ENCODE measurements at regions not wholly inside any gene's neighbourhood (a gene's known extent, or its start where the extent isn't known, plus 50 kb on each side); places are given as distances from the start of the nearest gene placed in this dataset.

DNA sequence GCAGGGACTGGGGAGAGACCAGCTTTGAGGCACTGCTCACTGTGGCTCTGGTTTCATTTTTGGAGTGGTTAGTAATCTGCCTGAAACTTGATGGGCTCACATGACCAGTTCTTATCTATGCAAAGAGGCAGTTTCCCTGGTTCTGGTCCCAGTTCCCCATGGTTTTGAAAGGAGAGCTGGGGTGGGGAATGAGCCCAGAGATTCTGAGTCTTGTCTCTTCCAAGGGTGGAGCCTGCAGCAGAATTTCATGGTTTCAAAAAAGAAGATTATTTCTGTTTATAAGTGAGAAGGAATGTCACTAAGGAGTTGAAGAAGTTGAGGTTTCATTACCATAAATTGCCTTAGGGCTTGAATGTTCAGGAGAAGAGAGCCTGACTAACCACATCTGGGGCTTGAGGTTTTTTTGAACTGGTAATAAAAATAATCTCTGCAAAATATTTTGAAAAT is 190.2 kb upstream of the HABP2 start:
- intact Hi-C loops (cut with DNase I), result no loop called here
- no peaks in the 10 kb centered on the region for H3K36me3 ChIP-seq
- TF ChIP-seq, protein P1, sequence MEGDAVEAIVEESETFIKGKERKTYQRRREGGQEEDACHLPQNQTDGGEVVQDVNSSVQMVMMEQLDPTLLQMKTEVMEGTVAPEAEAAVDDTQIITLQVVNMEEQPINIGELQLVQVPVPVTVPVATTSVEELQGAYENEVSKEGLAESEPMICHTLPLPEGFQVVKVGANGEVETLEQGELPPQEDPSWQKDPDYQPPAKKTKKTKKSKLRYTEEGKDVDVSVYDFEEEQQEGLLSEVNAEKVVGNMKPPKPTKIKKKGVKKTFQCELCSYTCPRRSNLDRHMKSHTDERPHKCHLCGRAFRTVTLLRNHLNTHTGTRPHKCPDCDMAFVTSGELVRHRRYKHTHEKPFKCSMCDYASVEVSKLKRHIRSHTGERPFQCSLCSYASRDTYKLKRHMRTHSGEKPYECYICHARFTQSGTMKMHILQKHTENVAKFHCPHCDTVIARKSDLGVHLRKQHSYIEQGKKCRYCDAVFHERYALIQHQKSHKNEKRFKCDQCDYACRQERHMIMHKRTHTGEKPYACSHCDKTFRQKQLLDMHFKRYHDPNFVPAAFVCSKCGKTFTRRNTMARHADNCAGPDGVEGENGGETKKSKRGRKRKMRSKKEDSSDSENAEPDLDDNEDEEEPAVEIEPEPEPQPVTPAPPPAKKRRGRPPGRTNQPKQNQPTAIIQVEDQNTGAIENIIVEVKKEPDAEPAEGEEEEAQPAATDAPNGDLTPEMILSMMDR (IDR thresholded peaks at IDR 0.05), result no peak
- TF ChIP-seq POLR2AphosphoS5 (IDR thresholded peaks at IDR 0.05) (no peak), EP300 (IDR thresholded peaks at IDR 0.05) (no peak), POLR2A (IDR thresholded peaks at IDR 0.05; ENCODE audit: low read depth) (no peak)
- peaks cover 0 to 8% (median 0%) of the 10 kb centered on the region in 4 donors for H3K9me3 ChIP-seq
- no peak for DNase-seq (ENCODE audit: extremely low spot score)
- no peak overlapping the region for H3K4me3 ChIP-seq
- no peaks in the 10 kb centered on the region for H3K4me1 ChIP-seq
- peaks cover 0 to 4% (median 0%) of the 10 kb centered on the region in 4 donors for H3K27me3 ChIP-seq
- no peak overlapping the region for H3K27ac ChIP-seq (replicated peaks in 1 of 4)

GRCh38 chr10:113364227-113364626 is 188.6 kb upstream of the HABP2 start:
- 87% methylated on average over 3 of the region's 3 CpGs for WGBS
- TF ChIP-seq, protein P1 (IDR thresholded peaks at IDR 0.05), result no peak
- TF ChIP-seq POLR2AphosphoS5 (IDR thresholded peaks at IDR 0.05) (no peak), EP300 (IDR thresholded peaks at IDR 0.05) (no peak), POLR2A (IDR thresholded peaks at IDR 0.05; ENCODE audit: low read depth) (no peak)
- no peak overlapping the region for H3K27ac ChIP-seq (replicated peaks in 1 of 4)
- H3K4me1 ChIP-seq, result no peaks in the 10 kb centered on the region
- H3K27me3 ChIP-seq, result no peaks in the 10 kb centered on the region
- peaks cover 0 to 8% (median 0%) of the 10 kb centered on the region in 4 donors for H3K9me3 ChIP-seq
- no peak for DNase-seq (ENCODE audit: extremely low spot score)
- intact Hi-C loops (cut with DNase I), result no loop called here
- no peaks in the 10 kb centered on the region for H3K36me3 ChIP-seq
- H3K4me3 ChIP-seq, result no peak overlapping the region

DNA sequence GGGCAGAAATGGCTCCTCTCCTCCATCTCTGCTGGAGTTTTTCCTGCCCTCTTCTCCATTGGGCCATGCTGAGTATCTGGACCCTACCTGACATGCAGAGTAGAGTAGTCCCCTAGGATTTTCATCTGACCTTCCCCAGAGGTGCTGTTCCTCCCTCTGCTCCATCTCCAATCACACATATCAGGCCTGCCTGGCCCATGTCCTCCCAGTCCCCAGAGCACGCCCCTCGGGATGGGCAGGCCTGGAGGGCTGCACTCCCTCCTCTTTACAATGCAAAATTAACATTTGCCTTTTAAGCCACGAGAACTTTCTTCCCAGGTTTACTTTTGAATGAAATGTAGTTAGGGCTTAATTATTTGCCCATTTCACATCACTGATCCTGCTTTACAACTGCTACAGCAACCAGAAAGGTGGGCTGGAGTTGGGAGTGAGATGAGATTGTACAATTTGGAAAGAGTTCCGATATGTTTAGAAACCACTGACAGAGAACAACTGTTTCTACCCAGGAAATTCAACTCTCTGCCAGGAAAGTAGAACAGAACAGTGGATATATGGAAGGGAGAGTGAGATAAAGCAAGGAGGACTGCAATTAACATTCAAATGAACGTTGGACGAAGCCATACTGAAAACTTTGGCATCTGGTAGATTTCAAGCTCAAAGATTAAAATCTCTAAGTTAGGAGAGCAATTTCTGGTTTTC is 184.0 kb upstream of the HABP2 start:
- TF ChIP-seq POLR2A (IDR thresholded peaks at IDR 0.05; ENCODE audit: low read depth) (no peak), POLR2AphosphoS5 (IDR thresholded peaks at IDR 0.05) (no peak), EP300 (IDR thresholded peaks at IDR 0.05) (no peak)
- TF ChIP-seq, protein P1 (IDR thresholded peaks at IDR 0.05), result no peak
- intact Hi-C loops (cut with DNase I), result no loop called here
- H3K9me3 ChIP-seq, result peaks cover 0 to 8% (median 0%) of the 10 kb centered on the region in 4 donors
- H3K4me3 ChIP-seq, result no peak overlapping the region
- no peaks in the 10 kb centered on the region for H3K36me3 ChIP-seq
- H3K27me3 ChIP-seq, result no peaks in the 10 kb centered on the region
- WGBS, result 61% methylated on average over 6 of the region's 6 CpGs
- no peak overlapping the region for H3K27ac ChIP-seq (replicated peaks in 1 of 4)
- no peaks in the 10 kb centered on the region for H3K4me1 ChIP-seq
- no peak for DNase-seq (ENCODE audit: extremely low spot score)

GRCh38 chr10:113369365-113369694 is 183.5 kb upstream of the HABP2 start:
- Histone ChIP-seq H3K27me3 (no peaks in the 10 kb centered on the region), H3K4me1 (no peaks in the 10 kb centered on the region), H3K36me3 (no peaks in the 10 kb centered on the region), H3K9me3 (peaks cover 0 to 8% (median 0%) of the 10 kb centered on the region in 4 donors), H3K4me3 (no peak overlapping the region), H3K27ac (replicated peaks in 1 of 4) (no peak overlapping the region)
- DNase-seq (ENCODE audit: extremely low spot score), result no peak
- WGBS, result 53% methylated on average over 5 of the region's 5 CpGs
- TF ChIP-seq POLR2A (IDR thresholded peaks at IDR 0.05; ENCODE audit: low read depth) (no peak), EP300 (IDR thresholded peaks at IDR 0.05) (no peak), POLR2AphosphoS5 (IDR thresholded peaks at IDR 0.05) (no peak)
- TF ChIP-seq, protein P1 (IDR thresholded peaks at IDR 0.05), result no peak
- intact Hi-C loops (cut with DNase I), result no loop called here

GRCh38 chr10:113376428-113376827 is 176.4 kb upstream of the HABP2 start:
- WGBS, result 50% methylated on average over 1 of the region's 1 CpG
- Histone ChIP-seq H3K27ac (replicated peaks in 1 of 4) (no peak overlapping the region), H3K4me3 (no peak overlapping the region), H3K36me3 (no peaks in the 10 kb centered on the region), H3K4me1 (no peaks in the 10 kb centered on the region), H3K9me3 (no peaks in the 10 kb centered on the region), H3K27me3 (no peaks in the 10 kb centered on the region)
- intact Hi-C loops (cut with DNase I), result no loop called here
- no peak for TF ChIP-seq EP300 (IDR thresholded peaks at IDR 0.05)
- no peak for TF ChIP-seq POLR2AphosphoS5 (IDR thresholded peaks at IDR 0.05)
- no peak for TF ChIP-seq POLR2A (IDR thresholded peaks at IDR 0.05; ENCODE audit: low read depth)
- TF ChIP-seq, protein P1 (IDR thresholded peaks at IDR 0.05), result no peak
- no peak for DNase-seq (ENCODE audit: extremely low spot score)

All from esophagus muscularis mucosa (tissue), 4 donors.